Panc1 (cell line): ENCODE measurements at regions not wholly inside any gene's neighbourhood (a gene's known extent, or its start where the extent isn't known, plus 50 kb on each side); places are given as distances from the start of the nearest gene placed in this dataset.
"Not testable (repeated sequence)": the region's sequence is repeated elsewhere in the genome, so short reads cannot be mapped to it uniquely, and the experiment has no call there.

Source experiments
- ATAC-seq: fragments of 200-7000 bp; cut with Tn5 transposase; 2 replicates; pipeline ENCODE4 v1.9.1; 2020; ENCODE audit warnings: mild to moderate bottlenecking, moderate library complexity
- BruUV-seq: library from RNA; stranded (reverse); fragments of 400-500 nt; replicated peaks from 2 replicates; lab custom pipeline; 2021; lab: Mats Ljungman, UMichigan
- CTCF ChIA-PET: fragments of 300-600 bp; sonication (Branson Sonifier 250); formaldehyde crosslinking; loops from one replicate; lab custom pipeline; 2022; ENCODE audit warnings: antibody characterized with exemption; lab: Charles Lee
- POLR2A ChIA-PET: fragments of 300-600 bp; sonication (Branson Sonifier 250); formaldehyde crosslinking; loops from one replicate; lab custom pipeline; 2022; ENCODE audit warnings: antibody characterized with exemption; lab: Charles Lee
- DNase-seq: peaks from one replicate; pipeline ENCODE4 v3.0.0-alpha.2; 2010; ENCODE audit warnings: low read depth, low spot score
- H3K27ac ChIP-seq: 2 replicates; pipeline ENCODE4 v1.5.1; 2011; ENCODE audit warnings: mild to moderate bottlenecking, low read length, inconsistent platforms
- H3K27me3 ChIP-seq: fragments of 200-500 bp; sonication (Bioruptor generic); 2 replicates; pipeline ENCODE4 v1.6.0; 2014; ENCODE audit warnings: low read length, inconsistent platforms; ENCODE audit not compliant: control insufficient read depth, insufficient read depth
- H3K36me3 ChIP-seq: fragments of 200-500 bp; sonication (Bioruptor generic); 2 replicates; pipeline ENCODE4 v1.5.1; 2014; ENCODE audit warnings: inconsistent platforms, mild to moderate bottlenecking, low read length, moderate library complexity; ENCODE audit not compliant: control insufficient read depth, insufficient read depth
- H3K4me1 ChIP-seq: 2 replicates; pipeline ENCODE4 v1.5.1; 2011; ENCODE audit warnings: inconsistent platforms, mild to moderate bottlenecking, low read length, moderate library complexity; ENCODE audit not compliant: control insufficient read depth, insufficient read depth
- H3K4me3 ChIP-seq, 2 experiments: 2 replicates each; pipeline ENCODE4 v1.5.1; 2011 to 2012; ENCODE audit warnings: low read depth in 2 of 2, low read length in 2 of 2, mild to moderate bottlenecking in 2 of 2, inconsistent platforms in 1 of 2, moderate library complexity in 1 of 2
- H3K9me3 ChIP-seq: fragments of 200-500 bp; sonication (Bioruptor generic); 2 replicates; pipeline ENCODE4 v1.5.1; 2014; ENCODE audit warnings: low read depth, mild to moderate bottlenecking, inconsistent platforms, low read length, moderate library complexity; ENCODE audit not compliant: control insufficient read depth, insufficient read depth
- CTCF ChIP-seq: fragments of 450-650 bp; IDR thresholded peaks from 2 replicates; pipeline ENCODE4 v1.5.1; 2017; ENCODE audit warnings: mild to moderate bottlenecking
- POLR2AphosphoS5 ChIP-seq: IDR thresholded peaks from 2 replicates; pipeline ENCODE4 v1.6.1; 2012; ENCODE audit warnings: mild to moderate bottlenecking, low read depth, low read length, moderate library complexity
- REST ChIP-seq, 2 experiments: IDR thresholded peaks; 2 replicates each; pipeline ENCODE4 v1.6.1; 2011 to 2012; ENCODE audit warnings: low read depth in 2 of 2, control low read depth in 1 of 2, low read length in 1 of 2, mild to moderate bottlenecking in 1 of 2, moderate library complexity in 1 of 2; ENCODE audit not compliant: insufficient read depth in 1 of 2
- SIN3A ChIP-seq: IDR thresholded peaks from 2 replicates; pipeline ENCODE4 v1.6.1; 2012; ENCODE audit warnings: low read depth, mild to moderate bottlenecking, low read length, moderate library complexity, borderline replicate concordance; ENCODE audit not compliant: insufficient read depth
- TCF7L2 ChIP-seq: IDR thresholded peaks from 2 replicates; pipeline ENCODE4 v1.6.1; 2011; ENCODE audit warnings: mild to moderate bottlenecking, low read depth, low read length, inconsistent platforms
- in situ Hi-C: cut with HindIII; loops from 2 replicates; pipeline ENCODE4 v1.10.0; 2016; ENCODE audit warnings: low sequenced_read_pairs, low pct_unique_long_range_greater_than_20kb
- intact Hi-C: fragments of 100-400 bp; cut with micrococcal nuclease; formaldehyde crosslinking; loops from one replicate; pipeline ENCODE4 v1.10.0; 2022; ENCODE audit not compliant: unreplicated experiment

GRCh38 chr2:8346208-8346607 lies 335.6 kb upstream of the ID2 start:
- ATAC-seq (no peak), DNase-seq (no peak)
- Histone ChIP-seq H3K4me1 (no peaks in the 10 kb centered on the region), H3K27ac (no peak overlapping the region), H3K4me3 (no peak overlapping the region), H3K9me3 (no peaks in the 10 kb centered on the region), H3K27me3 (no peaks in the 10 kb centered on the region), H3K36me3 (no peaks in the 10 kb centered on the region)
- intact Hi-C loops: no loop called here
- BruUV-seq: no TSS peak
- TF ChIP-seq TCF7L2: no peak
- no peak for TF ChIP-seq CTCF
- no peak for TF ChIP-seq REST (IDR thresholded peaks at IDR 0.05; ENCODE audit: insufficient read depth in 1 of 2, low read depth in 2 of 2, low read length in 1 of 2)
- TF ChIP-seq POLR2AphosphoS5: no peak
- TF ChIP-seq SIN3A: no peak
- ChIA-PET CTCF (no interaction called here), POLR2A (no interaction called here)
- in situ Hi-C loops: no loop called here

GRCh38 chr2:8346706-8347430 lies 335.0 kb upstream of the ID2 start:
- Histone ChIP-seq H3K27ac (no peak overlapping the region), H3K36me3 (no peaks in the 10 kb centered on the region), H3K4me3 (no peak overlapping the region), H3K27me3 (no peaks in the 10 kb centered on the region), H3K4me1 (no peaks in the 10 kb centered on the region), H3K9me3 (no peaks in the 10 kb centered on the region)
- ATAC-seq (no peak), DNase-seq (no peak)
- CTCF ChIA-PET: no interaction called here
- intact Hi-C loops (no loop called here), in situ Hi-C loops (no loop called here)
- POLR2A ChIA-PET: no interaction called here
- TF ChIP-seq TCF7L2 (no peak), SIN3A (no peak), CTCF (no peak), POLR2AphosphoS5 (no peak), REST (IDR thresholded peaks at IDR 0.05; ENCODE audit: insufficient read depth in 1 of 2, low read depth in 2 of 2, low read length in 1 of 2) (no peak)
- no TSS peak for BruUV-seq

- DNase-seq, in situ Hi-C loops, H3K36me3 ChIP-seq, CTCF ChIA-PET, intact Hi-C loops, H3K4me3 ChIP-seq, BruUV-seq, H3K27me3 ChIP-seq, ATAC-seq, H3K27ac ChIP-seq, H3K9me3 ChIP-seq, H3K4me1 ChIP-seq, POLR2A ChIA-PET: not testable (repeated sequence)
Measured at GRCh38 chr2:8348911-8349310, 332.9 kb upstream of the ID2 start.
